Activated CD4-positive, alpha-beta T cell treated with anti-CD3 and anti-CD28 coated beads, Interleukin-2, amount 50 U/mL, for 1 hour (primary cell): ENCODE measurements at regions not wholly inside any gene's neighbourhood (a gene's known extent, or its start where the extent isn't known, plus 50 kb on each side); places are given as distances from the start of the nearest gene placed in this dataset.

Source experiments
- DNase-seq: peaks from one replicate; pipeline ENCODE4 v3.0.0-alpha.2; 2020

DNA sequence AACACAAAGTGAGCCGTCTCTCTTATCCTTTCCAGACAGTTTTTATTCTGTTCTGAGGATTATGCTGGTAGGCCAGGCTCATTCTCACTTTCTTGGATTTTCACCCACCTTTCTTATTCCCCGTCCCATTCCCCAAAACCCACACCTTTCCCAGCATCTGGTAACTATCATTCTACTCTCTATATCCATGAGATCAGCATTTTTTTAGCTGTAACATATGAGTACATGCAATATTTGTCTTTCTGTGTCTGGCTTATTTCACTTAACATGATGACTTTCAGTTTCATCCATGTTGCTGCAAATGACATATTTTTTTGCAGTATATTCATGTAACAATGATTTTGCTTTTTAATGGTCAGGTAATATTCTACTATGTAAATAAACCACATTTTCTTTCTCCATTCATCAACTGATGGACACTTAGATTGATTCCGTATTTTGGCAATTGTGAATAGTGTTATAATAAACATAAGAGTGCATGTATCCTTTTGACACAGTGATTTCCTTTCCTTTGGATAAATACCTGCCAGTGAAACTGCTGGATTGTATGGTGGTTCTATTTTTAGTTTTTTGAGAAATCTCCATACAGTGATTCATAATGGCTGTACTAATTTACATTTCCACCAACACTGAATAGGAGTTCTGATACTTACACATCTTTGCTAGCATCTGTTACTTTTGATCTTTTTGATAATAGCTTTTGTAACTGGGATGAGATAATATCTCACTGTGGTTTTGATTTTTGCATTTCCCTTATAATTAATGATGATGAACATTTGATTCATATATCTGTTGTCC lies 289.3 kb downstream of the RPRM start:
- DNase-seq, result no peak

DNA sequence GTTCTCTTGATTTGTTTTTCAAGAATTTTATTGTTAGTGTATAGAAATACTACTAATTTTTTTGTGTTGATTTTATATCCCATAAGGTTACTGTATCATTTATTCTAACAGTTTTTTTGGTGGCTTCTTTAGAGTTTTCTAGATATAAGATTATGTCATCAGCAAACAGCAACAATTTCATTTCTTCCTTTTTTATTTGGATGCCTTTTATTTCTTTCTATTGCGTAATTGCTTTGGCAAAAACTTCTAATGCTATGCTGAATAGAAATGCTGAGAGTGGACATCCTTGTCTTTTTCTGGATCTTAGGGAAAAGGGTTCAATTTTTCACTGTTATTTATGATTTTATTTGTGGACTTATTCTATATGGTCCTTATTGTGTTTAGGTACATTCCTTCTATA lies 298.8 kb downstream of the RPRM start:
- no peak for DNase-seq

DNA sequence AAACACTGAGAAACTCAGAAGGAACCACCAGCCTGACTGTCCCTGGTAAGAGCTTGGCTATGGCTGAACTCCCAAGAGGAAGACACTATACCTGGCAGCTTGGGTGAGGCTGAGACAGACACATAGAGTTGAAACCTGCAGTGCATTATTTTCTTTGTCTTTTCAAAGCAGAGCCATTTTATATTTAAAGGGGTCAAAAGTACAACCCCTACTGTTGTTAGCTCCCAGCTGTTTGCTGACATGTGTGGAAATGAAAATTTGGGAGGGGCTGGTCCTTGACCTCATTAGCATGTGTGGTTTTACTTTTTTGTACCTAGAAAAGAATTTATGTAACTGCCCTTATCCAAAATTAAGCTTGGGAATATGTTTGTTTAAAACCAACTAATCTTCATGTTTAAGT lies 309.0 kb downstream of the RPRM start:
- DNase-seq, result no peak

DNA sequence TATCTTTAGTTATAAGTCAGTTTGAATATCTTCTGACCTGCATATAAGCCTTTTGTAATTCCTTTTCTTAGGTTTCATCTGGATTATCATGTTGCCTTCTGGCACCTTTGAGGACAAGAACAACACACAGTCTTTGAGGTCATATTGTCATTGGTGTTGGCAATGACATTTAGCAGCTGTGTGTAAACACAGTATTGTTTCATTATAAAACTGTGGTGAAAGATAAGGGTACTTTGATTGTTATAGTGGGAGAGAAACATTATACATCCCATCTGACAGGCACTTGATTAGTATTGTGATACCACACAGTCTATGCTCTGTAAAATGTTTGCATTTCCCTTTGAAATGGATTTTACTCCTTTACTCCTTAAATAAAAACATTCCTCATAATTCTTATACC lies 313.5 kb downstream of the RPRM start:
- DNase-seq, result no peak

DNA sequence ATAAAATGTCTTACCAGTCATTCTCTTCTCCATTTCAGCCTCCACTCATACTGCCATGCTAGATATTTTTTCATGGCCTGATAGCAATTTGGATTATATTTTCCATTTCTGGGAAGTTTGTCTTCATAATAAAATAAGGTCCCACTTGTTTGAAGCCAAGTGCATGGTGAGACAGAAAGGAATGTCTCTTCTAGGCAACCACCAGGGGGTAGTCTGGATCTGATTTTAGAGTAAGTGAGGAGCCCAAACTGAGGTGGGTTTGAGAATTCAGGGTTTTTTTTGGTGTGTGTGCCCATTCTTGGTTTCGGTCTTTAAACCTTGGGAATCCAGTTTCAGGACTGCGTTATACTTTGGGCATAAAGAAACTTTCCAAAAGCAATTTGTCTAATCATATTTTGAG lies 315.5 kb downstream of the RPRM start:
- DNase-seq, result no peak

DNA sequence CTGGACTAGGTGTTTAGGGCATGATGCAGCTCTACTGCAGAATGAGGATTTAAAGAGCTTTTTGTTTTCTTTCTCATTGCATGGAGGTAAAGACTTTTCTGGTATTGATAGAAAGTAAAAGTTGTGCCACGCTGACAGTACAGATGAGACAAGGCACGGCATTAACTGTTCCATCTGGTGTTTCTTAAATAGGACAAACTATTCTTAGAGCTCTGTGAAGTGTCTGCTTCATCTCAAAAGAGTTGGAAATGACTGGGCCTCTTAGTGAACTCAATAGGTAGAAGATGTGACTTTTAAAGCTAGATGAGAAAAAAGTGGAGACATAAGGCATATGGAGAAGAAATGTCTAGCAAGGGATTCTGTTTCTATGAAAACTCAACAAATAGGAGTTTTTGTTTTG lies 321.8 kb downstream of the RPRM start:
- no peak for DNase-seq

DNA sequence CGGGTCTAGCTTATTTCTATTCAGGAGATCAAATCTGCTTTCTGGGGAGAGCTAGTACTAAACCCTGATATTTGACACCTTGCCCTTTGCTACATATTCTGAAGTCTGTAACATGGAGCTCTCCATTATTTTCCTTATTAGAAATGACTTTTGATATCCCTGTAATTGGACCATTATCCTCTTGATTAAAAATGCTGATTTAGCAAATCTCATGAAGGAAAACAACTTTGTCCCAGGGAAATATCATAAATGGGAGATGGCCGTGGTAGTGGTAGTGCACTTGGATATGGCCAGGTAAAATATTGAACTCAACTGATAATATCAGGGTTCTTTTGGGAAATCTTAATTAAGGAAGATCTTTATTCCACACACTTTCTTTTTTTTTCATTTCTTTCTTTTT lies 326.5 kb downstream of the RPRM start:
- no peak for DNase-seq

DNA sequence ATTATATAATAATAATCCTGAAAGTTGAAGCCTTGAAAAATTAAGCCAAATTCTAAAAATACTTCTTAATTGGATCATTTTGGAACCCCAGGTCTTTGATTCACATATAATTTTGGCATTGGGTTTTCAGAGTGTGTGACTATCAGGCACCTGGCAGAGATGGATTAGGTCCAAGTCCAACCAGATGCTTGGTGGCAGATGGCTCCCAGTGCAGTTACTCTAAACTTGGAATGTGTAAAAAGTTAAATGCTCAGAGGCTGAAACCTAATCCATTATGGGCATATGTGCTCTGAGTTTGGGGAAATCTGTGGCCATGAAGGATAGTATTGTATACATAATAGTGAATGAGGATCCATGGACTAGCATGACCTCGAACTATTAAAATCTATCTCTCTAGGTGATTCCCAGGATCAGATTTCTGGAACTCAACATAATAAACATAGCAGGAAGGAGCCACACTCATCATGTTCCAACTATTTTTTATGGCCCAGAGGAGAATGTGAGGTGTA lies 333.0 kb downstream of the RPRM start:
- DNase-seq, result no peak

DNA sequence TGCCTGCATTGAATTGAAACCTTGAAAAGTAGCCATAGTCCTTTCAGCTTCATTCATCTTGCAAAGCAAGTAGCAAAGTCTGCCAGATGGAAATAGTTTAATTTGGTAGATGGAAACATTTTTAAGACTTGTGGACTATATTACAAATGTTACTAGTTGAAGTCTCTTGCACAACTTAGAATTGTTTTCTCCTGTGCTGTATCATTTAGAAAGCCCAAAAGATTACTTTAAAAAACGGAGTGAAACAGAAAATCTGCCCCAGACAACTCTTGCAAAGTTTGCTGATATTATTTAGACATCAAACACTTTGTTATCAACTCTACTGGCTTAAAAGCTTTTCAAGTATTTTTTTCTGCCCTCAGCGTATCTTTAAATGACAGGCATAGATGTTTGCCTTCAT lies 335.0 kb downstream of the RPRM start:
- no peak for DNase-seq

DNA sequence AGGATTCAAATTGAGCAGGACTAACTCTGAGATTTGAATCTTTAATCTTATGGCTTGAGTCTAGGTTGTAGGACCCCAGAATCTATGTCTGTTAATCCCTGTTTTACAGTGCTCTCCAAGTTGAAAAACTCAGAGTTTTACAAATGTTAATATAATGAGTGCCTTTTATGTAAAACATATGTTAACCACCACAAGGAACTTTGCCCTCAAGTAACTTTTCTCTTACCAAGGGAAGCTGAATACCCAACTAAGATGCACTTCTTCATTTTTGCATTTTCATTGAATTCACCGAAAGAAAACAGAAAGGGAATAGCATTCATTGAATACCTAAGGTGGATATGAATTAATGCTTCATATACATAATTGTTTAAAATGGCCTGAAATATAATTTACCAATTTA lies 338.1 kb downstream of the RPRM start:
- DNase-seq, result no peak

DNA sequence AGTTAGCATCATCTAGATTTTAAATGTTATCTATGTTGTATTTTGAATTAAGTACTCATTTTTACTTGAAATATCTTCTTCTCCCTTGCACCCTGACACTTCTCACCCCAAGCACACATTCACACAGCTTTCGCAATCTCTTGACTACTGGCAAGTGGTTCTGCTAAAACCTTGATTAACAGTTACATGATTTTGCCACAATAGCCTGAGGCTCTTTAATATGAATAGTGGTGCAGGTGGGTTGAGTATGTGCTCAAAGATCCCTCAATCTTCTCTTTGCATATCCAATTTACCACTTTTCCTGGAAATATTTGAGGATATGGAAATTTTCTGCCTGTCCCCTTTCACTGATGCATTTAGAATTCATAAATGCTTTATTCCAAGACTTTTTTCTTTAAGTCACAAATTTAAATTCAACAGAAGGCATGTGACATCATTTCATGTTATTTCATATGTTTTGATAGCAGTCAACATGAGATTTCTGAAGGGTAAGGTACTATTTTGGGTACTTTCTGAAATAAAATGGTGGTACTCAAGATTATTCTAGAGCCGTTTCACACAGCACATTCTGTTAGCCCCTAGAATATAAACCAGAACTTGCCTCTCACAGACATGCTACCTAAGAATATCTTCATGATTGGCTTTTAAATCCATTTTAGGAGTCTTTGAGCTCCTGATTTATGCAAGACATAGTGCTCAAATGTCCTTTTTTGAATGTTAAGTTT lies 339.7 kb downstream of the RPRM start:
- DNase-seq, result no peak

DNA sequence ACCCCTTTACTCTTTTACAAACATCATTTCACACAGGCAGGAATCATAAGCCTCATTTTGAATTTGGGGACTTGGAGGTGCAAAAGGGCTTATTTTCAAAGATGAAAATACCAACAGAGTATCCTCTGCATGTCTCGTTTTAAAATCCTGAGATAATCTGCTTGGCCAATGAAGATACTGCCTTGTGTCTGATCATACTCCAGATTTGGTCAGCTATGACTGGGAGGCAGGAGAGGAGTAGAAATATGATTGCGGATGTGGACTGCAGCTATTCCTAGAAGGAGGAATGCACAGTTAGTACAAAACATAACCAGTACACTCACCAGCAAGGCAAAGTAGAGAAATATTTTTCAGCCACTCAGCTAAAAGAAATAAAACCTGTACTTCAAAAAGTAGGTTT lies 342.3 kb downstream of the RPRM start:
- DNase-seq, result no peak

DNA sequence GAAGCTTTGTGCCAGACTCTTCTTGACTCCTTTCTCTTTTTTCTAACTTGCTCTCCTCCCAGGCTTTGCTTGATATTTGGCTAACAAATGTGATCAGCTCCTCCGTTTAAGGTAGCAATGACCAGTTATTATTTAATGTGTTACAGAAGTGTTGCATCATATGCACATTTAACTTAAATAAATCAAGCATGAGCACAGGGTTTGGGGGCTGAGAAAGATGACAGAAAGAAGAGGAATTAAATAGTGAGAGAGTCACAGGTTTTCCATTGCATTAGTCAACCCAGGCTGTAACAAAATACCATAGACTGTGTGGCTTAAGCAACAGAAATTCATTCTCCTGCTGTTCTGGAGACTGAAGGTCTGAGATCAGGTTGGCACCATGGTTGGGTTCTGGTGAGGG lies 343.8 kb downstream of the RPRM start:
- no peak for DNase-seq

DNA sequence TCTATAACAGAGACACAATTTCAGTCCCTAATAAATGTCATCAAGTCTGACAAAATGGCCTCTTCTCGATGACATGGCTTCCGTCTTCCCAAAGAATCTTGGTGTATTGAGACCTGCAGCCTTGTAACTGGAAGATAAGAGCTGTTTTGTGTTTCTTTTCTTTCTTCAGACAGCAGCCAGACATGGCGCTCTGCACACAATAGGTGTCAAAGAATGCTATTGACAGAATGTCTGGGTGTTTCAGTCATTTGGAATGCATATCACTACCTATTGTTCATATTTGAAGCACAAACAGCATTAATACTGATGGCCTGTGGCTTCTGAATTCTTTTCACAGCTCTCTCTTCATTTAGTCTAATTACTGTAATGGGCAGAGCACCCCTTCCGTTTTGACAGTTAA lies 344.8 kb downstream of the RPRM start:
- DNase-seq, result no peak

DNA sequence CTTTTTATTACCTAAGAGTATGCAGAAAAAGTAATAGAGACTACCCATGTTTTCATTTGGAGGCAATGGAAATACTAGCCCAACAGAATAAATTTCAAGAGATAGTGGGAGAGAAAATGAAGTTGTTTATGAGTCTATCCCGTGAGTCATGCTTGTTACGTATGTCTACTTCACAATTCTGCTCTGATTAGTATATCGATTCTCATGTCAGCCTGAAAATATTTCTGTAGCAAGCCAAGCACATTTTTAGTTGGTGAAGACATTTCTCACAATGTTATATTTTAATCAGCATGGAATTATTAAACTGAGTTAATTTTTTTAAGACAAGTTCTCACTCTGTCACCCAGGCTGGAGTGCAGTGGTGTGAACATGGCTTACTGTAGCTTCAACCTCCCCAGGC lies 346.1 kb downstream of the RPRM start:
- no peak for DNase-seq

DNA sequence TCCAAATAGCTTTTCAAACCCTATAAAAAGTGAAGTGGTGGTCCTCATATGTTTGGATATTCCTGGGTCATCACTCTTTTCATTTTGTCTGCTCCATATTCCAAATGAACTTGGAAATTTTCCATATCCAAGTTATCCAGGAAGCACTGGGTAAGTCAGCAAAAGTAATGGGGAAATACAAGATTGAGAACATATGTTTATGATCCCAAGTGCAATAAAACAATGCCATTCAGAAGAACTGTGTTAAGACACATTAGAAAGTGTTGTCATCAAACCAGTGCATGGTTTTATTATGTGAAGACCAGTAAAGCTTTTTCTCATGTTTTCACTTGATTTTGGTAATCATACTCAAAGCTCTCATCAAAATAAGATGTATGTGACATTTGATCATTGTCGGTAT lies 363.4 kb downstream of the RPRM start:
- no peak for DNase-seq

DNA sequence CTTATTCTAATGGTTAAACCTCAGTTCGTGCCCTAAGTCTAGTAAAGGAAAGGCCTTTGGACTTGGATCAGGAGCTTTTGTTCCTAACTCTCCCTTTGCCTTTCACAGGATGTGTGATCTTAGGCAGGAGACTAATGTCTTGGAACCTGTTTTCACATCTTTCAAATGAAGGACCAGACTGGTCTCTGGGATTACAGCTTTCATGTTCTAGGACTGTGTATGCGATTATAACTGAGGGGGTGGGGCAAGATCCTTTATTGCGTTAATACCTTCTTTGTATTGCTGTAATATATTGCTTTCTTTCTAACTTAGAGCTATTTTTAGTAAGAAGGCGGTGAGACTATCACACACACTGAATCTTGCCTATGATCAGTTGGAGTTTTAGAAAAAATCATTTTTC lies 368.1 kb downstream of the RPRM start:
- DNase-seq, result no peak

DNA sequence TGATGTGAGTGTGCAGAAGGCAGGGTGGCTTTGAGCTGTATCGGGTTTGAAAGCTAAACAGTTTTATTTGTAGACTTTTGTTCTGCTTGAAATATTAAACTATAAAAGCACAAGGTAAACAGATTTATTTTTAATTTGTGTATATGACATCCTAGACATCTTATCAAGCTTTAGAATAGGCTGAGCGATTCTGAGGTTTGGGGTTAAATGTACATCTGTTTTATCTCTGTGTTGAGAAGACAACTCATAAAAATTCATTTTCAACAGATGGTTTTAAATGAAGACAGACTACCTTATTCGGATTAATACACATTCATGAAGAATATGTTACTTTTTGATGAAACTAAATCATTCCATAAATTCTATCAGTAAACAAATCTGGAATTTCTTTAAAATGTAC lies 368.8 kb downstream of the RPRM start:
- no peak for DNase-seq

DNA sequence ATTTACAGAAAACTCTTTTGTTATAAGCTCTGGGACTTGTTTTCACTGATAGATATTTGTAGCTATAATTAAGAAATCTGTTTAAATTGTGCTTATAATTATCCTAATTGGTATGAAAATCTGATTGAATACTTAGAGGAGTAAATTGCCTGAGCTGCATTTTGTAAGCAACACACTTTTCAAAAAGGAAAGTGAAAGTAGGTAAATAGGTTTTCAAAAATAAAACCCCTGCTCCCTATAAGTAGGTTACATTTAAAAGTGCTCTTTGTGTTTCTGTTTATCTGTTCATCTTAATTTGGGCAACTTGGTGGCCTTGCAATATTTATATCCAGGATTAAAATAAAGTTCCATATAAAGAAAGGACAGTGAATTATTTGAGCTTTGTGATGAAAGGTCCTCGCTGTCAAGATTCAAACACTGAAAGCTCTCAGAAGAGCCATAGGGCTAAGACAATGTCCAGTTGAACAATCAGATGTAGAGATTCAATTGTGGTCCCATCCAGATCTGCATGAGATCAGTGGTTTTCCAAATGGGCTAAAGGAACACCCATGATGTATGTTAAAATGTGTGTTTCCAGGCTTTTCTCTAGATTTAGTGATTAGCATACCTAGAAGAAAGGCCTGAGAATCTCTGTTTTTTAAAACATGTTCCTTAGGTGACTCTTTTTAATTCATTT lies 371.6 kb downstream of the RPRM start:
- no peak for DNase-seq

DNA sequence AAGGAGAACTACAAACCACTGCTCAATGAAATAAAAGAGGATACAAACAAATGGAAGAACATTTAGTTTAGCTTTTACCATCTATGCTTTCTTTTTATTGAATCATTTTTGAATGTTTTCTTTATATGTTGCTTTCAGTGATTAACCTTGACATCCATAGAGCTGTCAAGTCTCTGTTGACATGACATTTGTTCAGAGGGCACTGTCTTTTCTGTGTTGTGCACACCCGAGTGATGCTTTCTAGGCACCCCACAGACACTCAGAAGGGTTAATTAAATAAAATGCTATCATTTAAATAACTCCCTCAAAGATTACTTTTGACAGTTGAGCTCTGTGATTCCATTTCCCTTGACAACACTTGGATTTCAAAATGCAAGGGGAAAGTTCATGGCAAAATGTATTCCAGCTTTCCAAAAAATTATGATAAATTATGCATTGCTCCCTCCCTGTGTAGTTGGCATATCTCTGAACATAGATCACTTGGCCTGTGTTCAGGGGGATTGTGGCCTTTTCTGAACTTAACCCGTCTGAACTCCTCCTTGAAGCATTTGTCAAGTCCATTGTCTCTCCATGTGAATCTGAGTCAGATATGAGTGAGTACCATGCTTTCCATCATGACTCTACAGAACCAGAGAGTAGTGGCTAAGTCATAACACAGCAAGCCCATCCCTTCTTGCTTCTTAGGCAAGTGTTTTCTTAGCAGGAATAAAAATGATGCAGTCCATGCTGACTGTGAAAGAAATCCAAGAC lies 372.6 kb downstream of the RPRM start:
- DNase-seq, result no peak

DNA sequence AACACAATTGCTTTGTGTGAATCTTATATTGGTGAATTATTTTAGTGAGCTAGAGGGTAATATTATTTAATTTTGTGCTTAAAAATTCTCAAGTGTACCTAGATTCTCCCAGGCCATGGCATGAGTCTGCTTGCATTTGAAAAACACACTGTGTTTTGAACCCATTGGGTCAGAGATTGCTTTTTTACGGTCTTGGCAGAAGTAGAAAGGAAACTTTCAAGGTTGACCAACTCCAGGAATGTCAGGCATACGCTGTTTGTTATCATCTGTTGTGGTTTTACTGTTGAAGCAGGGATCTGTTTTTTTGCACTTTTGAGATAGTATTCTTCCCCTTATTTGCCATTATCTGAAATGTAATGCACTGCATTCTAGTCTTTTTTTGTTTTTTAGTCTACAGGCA lies 377.4 kb downstream of the RPRM start:
- no peak for DNase-seq

DNA sequence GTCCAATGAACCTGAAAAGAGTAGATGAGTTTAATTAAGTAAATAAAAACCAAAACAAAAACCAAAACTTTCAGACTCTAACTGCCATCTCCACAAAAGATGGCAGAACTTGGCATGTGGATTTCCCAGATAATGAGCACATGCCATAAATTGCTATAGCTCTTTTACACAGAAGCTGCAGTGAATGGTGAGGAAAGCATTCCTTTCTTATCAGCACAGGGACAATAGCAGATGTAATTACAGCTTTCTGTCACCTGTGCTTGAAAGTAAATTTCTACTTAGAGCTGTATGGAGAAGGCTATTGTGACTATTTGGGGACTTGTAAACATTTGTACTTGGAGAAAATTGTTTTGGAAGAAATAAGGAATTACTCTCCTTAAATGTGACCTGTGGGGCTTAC lies 378.4 kb downstream of the RPRM start:
- no peak for DNase-seq

DNA sequence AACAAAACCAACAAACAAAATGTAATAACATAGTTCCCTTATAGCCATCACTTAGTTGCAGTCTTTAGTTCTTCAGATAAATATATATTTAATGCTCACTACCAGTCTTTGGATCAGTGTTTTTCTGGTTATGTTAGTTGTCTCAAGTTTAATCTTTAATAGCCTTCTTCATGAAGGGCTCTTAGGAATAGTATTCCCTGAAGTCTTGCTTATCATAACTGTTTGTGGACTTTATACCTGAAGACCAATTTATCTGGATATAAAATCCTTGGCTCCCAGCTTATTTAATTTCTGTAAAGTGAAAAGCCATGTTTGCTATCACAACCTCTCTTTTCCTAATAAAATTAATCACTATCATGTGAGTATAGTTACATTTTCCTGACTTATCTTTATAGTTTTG lies 379.7 kb downstream of the ARL6IP6 start:
- no peak for DNase-seq
